GM10266 (cell line): ENCODE measurements at regions not wholly inside any gene's neighbourhood (a gene's known extent, or its start where the extent isn't known, plus 50 kb on each side); places are given as distances from the start of the nearest gene placed in this dataset.

Experiments used
- DNase-seq: peaks from one replicate; pipeline ENCODE4 v3.0.0; 2012; ENCODE audit errors: extremely low spot score
- CTCF ChIP-seq: IDR thresholded peaks from 2 replicates; pipeline ENCODE4 v1.5.1; 2012; ENCODE audit warnings: mild to moderate bottlenecking, low read depth; ENCODE audit not compliant: control insufficient read depth, insufficient read depth; ENCODE audit errors: missing control alignments

- no peak for TF ChIP-seq CTCF
- no peak for DNase-seq
Observed at GRCh38 chr4:184954482-184954881, 63.8 kb upstream of the HELT start.

GRCh38 chr4:184955116-184955515, 63.2 kb upstream of the HELT start:
- no peak for TF ChIP-seq CTCF
- DNase-seq = no peak

- DNase-seq = no peak
- no peak for TF ChIP-seq CTCF
Observed at GRCh38 chr4:184955636-184956035, 62.7 kb upstream of the HELT start.

DNA sequence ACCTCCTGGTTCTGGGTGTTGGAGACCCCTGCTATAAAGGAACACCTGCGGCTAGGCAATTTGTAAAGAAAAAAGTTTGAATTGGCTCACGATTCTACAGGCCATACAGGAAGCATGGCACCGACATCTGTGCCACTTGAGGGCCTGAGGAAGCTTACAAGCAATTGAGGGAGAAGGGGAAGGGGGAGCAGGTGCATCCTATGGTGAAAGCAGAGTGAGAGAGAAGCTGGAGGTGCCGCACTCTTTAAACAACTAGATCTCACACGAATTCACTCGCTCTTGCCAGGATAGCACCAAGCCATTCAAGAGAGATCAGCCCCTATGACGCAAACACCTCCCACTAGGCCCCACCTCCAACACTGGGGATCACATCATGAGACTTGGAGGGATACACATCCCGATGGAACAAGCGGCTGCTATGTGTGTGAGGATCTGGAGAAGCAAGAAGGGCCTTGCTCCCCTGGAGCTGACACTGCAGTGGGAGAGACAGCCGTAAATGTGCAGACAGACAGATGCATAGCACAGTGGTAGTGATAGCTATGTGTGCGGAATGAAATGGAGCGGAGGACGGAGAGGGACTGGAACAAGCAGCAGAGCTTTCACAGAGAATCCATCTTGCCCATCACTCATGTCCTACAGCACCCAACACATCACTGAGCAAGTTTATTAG, 60.7 kb upstream of the HELT start:
- no peak for TF ChIP-seq CTCF
- no peak for DNase-seq

- no peak for TF ChIP-seq CTCF
- no peak for DNase-seq
Observed at GRCh38 chr4:184958127-184958922, 60.0 kb upstream of the HELT start.

DNA sequence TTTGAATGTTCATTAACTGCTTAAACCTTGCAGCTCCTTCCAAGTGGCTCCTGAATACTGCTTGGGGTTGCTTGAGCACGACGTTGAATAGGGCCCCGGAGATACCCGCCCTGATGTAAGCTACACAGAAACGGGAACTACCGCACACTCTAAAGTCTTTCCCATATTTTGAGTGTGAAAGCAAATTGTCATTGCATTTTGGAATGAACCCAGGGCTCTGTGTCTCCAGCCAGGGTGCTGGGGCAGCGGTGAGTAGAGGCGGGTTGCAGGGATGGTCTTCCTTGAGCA, 59.4 kb upstream of the HELT start:
- TF ChIP-seq CTCF = no peak
- no peak for DNase-seq

GRCh38 chr4:184959309-184959708, 59.0 kb upstream of the HELT start:
- no peak for TF ChIP-seq CTCF
- no peak for DNase-seq
